ENCODE measurements at regions not wholly inside any gene's neighbourhood (a gene's known extent, or its start where the extent isn't known, plus 50 kb on each side); places are given as distances from the start of the nearest gene placed in this dataset.

- no peak overlapping the region for H3K4me3 Mint-ChIP-seq
- H3K4me1 Mint-ChIP-seq: peaks cover 7% of the 10 kb centered on the region
- Histone ChIP-seq H3K4me1 (ENCODE audit: control insufficient read depth in 1 of 2, insufficient read depth in 2 of 2, low read length in 2 of 2) (peaks cover under 1 to 5% of the 10 kb centered on the region in 2 donors), H2AFZ (ENCODE audit: insufficient read depth, low read depth, low read length, poor library complexity, severe bottlenecking) (no peak overlapping the region), H4K20me1 (ENCODE audit: insufficient read depth, low read length) (no peaks in the 10 kb centered on the region), H3K9me3 (replicated peaks in 1 of 2; ENCODE audit: control insufficient read depth in 1 of 2, insufficient read depth in 1 of 2, low read length in 2 of 2) (no peaks in the 10 kb centered on the region), H3K27me3 (ENCODE audit: control insufficient read depth in 2 of 2, insufficient read depth in 2 of 2, low read length in 2 of 2) (no peaks in the 10 kb centered on the region), H3K27ac (ENCODE audit: low read depth in 1 of 2, low read length in 2 of 2) (no peak overlapping the region), H3K4me2 (replicated peaks; ENCODE audit: extremely low read depth, low read length, poor library complexity, severe bottlenecking) (no peak overlapping the region), H3K9ac (ENCODE audit: insufficient read depth, low read length, poor library complexity, severe bottlenecking) (no peak overlapping the region), H3K4me3 (replicated peaks in 1 of 3; ENCODE audit: low read depth in 2 of 3, low read length in 3 of 3) (no peak overlapping the region), H3K79me2 (ENCODE audit: insufficient read depth, low read length) (no peaks in the 10 kb centered on the region), H3K36me3 (replicated peaks in 1 of 2; ENCODE audit: control insufficient read depth in 1 of 2, insufficient read depth in 2 of 2, low read length in 2 of 2) (no peaks in the 10 kb centered on the region)
- H3K36me3 Mint-ChIP-seq: no peaks in the 10 kb centered on the region
- H3K27me3 Mint-ChIP-seq (ENCODE audit: low read depth in 3 of 3): peaks cover 3 to 5% (median 3%) of the 10 kb centered on the region in 3 donors
- 80% methylated on average over 2 of the region's 4 CpGs for WGBS (ENCODE audit: insufficient coverage)
- TF ChIP-seq CTCF (IDR thresholded peaks at IDR 0.05): no peak
- DNase-seq: no peak
- peaks cover 0 to 2% (median 0%) of the 10 kb centered on the region in 7 donors for H3K9me3 Mint-ChIP-seq
- intact Hi-C loops (cut with micrococcal nuclease): no loop called here
- no peak overlapping the region for H3K27ac Mint-ChIP-seq
These were observed 65.4 kb upstream of the SLC1A1 start for GRCh38 chr9:4424891-4425290.

GRCh38 chr9:4424038-4424437 is 66.2 kb upstream of the SLC1A1 start:
- no CpG with 5 or more reads among the region's 1 CpG for WGBS (ENCODE audit: insufficient coverage)
- no peak for TF ChIP-seq CTCF (IDR thresholded peaks at IDR 0.05)
- H3K27ac Mint-ChIP-seq: no peak overlapping the region

More at GRCh38 chr9:4424038-4424437, 66.2 kb upstream of the SLC1A1 start:
- peaks cover 0 to 9% (median 3%) of the 10 kb centered on the region in 7 donors for H3K9me3 Mint-ChIP-seq
- H3K27me3 Mint-ChIP-seq (ENCODE audit: low read depth in 3 of 3): peaks cover 3 to 5% (median 3%) of the 10 kb centered on the region in 3 donors
- Histone ChIP-seq H3K9ac (ENCODE audit: insufficient read depth, low read length, poor library complexity, severe bottlenecking) (no peak overlapping the region), H3K9me3 (replicated peaks in 1 of 2; ENCODE audit: control insufficient read depth in 1 of 2, insufficient read depth in 1 of 2, low read length in 2 of 2) (no peaks in the 10 kb centered on the region), H4K20me1 (ENCODE audit: insufficient read depth, low read length) (no peaks in the 10 kb centered on the region), H3K27ac (ENCODE audit: low read depth in 1 of 2, low read length in 2 of 2) (no peak overlapping the region), H3K36me3 (replicated peaks in 1 of 2; ENCODE audit: control insufficient read depth in 1 of 2, insufficient read depth in 2 of 2, low read length in 2 of 2) (no peaks in the 10 kb centered on the region), H3K4me1 (ENCODE audit: control insufficient read depth in 1 of 2, insufficient read depth in 2 of 2, low read length in 2 of 2) (peaks cover 0 to 5% of the 10 kb centered on the region in 2 donors), H3K4me2 (replicated peaks; ENCODE audit: extremely low read depth, low read length, poor library complexity, severe bottlenecking) (no peak overlapping the region), H3K4me3 (replicated peaks in 1 of 3; ENCODE audit: low read depth in 2 of 3, low read length in 3 of 3) (no peak overlapping the region), H3K27me3 (ENCODE audit: control insufficient read depth in 2 of 2, insufficient read depth in 2 of 2, low read length in 2 of 2) (no peaks in the 10 kb centered on the region), H3K79me2 (ENCODE audit: insufficient read depth, low read length) (no peaks in the 10 kb centered on the region), H2AFZ (ENCODE audit: insufficient read depth, low read depth, low read length, poor library complexity, severe bottlenecking) (no peak overlapping the region)
- H3K36me3 Mint-ChIP-seq: no peaks in the 10 kb centered on the region
- H3K4me1 Mint-ChIP-seq: peaks cover 6% of the 10 kb centered on the region
- no peak for DNase-seq
- intact Hi-C loops (cut with micrococcal nuclease): no loop called here
- H3K4me3 Mint-ChIP-seq: no peak overlapping the region

Measured in CD14-positive monocyte (primary cell).